Superior temporal gyrus (tissue), 1 donor: ENCODE measurements at regions not wholly inside any gene's neighbourhood (a gene's known extent, or its start where the extent isn't known, plus 50 kb on each side); places are given as distances from the start of the nearest gene placed in this dataset.
"Not testable (repeated sequence)": the region's sequence is repeated elsewhere in the genome, so short reads cannot be mapped to it uniquely, and the experiment has no call there.

Source experiments
- DNase-seq: peaks from one replicate; pipeline ENCODE4 v3.0.0-alpha.2; 2016; ENCODE audit errors: extremely low spot score

DNA sequence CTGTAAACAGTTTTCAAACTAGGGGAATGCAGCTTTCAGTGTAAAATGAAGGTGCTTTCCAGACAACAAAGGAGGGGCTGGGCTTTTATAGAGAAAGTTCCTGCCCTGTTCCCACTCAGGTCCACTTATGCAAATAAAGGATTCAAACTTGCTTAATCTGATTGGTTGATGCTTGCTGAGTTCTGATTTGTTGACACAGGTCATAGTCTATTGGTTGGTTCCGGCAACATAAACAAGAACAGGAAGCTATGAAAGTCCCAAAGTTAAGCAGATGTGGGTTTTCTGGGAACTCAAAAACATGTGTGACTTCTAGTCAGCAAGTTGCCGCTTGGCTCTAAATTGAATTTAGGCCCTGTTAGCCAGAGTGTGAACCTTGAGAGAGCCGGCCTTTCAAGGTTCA lies 194.2 kb upstream of the SVIL start:
- DNase-seq, result no peak

DNA sequence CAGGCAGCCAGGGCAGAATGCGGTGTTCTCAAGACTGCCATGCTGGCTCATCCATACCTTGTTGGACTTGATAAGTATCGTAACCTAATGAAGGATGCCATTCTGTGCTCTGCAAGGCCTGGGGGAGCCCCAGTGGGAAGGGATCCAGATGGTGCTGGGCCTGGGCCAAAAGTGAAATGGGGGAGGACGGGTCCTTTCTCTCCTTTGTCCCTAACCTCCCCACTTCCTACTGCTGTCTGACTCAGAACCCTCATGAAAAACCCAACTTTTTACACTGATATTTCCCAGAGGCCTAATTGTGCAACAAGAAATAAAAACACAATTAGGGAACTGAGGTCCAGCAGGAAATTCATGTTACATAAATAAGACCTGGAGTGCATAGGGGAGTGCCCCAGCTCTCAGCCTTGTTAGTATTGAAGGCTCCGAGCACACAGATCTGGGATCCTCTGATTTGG lies 193.7 kb upstream of the SVIL start:
- DNase-seq, result no peak

- no peak for DNase-seq
These were observed 192.7 kb upstream of the SVIL start for GRCh38 chr10:29827512-29827911.

DNA sequence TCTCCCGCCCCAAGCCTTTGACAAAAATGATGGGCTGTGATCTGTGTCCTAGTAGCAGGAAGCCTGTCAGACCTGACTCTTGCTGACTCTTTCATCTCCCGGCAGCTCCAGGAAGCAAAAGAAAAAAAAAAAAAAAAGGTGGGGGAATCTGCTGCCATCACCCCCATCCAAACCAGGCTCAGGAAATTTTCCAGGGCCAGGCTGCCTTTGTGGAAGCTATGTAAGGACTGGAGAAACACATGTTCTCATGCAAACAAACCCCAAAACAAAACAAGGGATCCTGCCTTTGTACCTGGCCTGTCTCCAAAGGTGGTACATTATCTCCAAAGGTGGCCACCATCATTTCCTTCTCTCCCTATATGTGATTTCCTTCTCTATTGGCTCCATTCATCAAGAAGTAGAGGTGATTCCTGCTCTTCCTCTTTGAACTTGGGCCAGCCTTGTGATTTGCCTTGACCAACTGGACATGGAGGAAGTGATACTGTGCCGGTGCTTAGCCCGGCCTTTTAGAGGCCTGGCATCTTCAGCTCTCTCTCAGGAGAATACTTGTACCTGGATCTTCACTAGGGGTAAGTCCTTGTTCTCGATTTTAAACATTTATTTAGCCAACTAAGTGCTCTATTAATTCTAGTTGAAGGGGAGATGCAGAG lies 192.2 kb upstream of the SVIL start:
- no peak for DNase-seq

DNA sequence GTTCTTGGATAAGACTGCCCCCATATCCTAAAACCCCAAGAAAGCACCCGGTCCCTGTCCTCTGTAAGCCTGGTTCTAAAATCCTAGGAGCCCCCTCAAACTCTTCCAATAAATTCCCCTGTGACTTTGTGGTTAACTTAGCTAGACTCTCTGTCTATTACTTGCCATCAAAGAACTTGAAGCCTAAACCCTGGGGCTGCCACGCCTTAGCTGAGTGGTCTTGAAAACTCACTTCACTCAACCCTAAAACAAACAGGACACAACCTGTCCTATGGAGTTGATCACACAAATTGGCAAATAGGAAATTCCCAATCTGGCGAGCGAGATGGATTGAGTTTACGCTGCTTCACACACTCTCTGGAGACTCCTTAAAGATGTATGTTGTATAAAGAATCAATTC lies 191.4 kb upstream of the SVIL start:
- no peak for DNase-seq

DNA sequence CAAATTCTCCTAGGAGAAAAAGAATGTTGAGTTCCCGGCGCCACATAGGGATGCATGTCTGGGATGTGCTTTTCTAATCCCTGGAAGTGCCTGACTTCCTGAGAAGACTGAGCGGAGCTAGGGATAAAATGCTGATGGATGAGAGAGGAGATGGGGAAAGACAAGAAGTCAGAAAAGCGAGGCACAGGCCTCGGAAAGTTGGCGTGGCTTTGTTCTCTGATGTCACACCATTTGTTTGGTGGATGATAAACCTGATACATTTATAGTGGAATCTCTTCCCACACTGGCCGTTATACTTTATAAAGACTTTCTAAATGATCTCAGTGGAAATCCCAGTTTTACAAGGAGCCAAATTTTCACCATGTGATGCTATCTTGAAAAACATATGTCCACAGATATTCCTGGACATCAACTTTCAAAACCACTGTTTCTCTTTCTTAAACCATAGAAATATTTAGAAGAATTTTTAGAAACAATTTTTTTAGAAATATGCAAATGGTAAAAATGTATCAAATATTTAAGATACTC lies 188.8 kb upstream of the SVIL start:
- no peak for DNase-seq

- DNase-seq, result no peak
These were observed 186.2 kb upstream of the SVIL start for GRCh38 chr10:29820890-29821461.

DNA sequence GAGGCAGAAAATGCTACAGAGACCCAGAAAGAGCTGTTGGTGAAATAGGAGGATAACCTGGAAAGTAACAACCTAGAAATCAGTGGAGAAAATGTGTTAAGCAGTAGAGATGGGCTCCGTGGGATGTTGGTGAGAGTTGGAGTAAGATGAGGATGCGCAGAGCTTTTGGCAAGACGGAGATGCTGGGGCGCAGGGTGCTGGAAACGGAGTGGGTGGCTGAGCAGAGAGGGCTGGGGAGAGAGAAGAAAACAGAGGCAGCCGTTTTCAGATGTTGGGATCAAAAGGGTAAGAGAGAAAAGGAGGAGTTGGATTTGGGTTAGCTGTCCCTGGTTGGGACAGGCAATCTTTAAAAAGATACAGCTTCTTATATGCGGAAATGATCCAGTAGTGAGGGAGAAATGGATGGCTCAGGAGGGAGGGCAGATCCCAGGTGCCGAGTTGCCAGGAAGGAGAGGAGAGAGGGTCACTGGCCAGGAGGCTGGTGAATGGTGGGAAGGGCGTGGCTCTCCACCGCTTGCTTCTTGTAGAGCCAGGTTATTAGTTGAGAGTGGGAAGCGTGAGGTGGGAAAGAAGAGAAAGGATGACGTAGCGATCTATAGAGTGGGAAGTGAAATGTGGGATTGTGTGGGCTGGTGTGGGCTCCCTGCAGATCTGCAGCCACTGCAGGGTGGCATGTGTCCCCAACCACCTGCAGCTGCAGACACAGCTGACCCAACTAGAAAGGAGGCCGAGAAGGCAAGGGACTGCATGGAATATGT lies 182.2 kb upstream of the SVIL start:
- DNase-seq, result no peak

GRCh38 chr10:29815572-29815971 lies 180.8 kb upstream of the SVIL start:
- no peak for DNase-seq

DNA sequence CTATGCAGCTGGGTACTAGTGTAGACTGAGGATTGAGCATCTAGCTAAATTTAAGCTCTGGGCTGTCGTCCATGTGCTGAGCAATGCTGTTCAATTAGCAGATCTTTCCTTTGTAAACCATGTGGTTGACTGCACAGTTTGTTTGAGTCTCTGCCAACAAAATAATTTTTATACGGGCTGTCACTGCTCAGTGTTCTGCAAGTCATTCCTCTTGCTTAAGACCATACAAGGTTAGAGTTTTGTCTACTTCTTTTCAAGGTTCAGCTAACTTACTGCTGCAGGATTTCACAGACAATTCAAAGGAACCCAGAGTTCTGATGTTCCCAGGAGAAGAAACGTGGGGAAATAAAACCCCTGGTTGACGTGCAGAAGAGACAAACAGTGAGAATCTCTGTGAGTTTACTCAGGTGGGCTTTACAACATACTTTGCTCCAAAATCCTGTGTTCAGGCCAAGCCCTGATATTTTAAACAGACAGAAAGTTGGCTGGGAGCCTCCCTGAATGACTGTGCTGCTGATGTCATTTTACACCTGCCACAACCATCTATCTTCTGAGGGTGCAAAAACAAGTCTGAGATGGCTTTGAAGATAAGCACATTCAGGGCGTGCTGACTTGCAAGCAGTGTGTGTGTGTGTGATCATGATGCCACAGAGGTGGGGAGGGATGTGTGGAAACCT lies 177.1 kb upstream of the SVIL start:
- peak; percentile 79 for DNase-seq

- no peak for DNase-seq
These were observed 176.0 kb upstream of the SVIL start for GRCh38 chr10:29810816-29811215.

GRCh38 chr10:29810231-29810630 lies 175.5 kb upstream of the SVIL start:
- DNase-seq, result not testable (repeated sequence)

DNA sequence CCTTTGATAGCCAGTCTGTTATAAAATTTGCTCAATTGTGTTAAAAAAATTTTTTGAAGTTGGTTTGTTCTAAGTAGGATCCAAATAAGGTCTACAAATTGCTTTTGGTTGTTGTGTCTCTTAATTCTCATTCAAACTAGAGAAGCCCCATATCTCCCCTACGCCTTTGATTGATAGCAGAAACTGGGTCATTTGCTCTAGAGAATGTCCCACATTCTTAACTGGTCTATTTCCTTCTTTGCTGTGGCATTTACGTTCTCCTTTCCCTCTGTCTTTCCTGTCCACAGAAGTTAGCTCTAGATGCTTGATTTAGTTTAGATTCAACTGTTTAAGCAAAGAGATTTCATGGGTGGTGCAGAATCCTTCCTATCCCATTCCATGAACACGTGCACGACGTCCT lies 174.6 kb upstream of the SVIL start:
- no peak for DNase-seq

DNA sequence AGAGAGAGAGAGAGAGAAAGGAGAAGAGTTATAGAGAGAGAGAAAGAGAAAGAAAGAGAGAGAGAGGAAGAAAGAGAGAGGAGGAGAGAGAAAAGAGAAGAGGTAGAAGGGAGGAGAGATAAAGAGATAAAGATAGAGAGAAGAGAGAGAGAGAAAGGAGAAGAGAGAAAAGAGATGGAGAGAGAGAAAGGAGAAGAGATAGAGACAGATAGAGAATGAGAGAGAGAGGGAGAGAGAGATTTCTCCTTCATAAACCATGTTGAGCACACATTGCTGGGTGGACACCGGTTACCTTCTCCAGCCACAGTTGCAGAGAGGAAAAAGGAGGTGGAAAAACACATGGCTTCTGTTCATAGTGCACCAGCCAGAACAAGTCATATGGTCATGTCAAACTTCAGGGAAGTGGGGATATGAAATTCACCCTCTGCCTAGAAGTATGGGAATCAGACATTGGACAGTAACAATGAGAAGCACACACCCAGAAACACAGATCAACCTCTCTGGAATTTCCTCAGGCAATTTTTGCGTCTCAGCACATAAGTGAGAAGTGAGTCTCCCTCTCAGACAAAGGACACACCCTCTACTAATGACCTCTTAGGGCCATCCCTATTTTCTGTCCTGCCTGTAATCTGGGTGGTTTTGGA lies 172.5 kb upstream of the SVIL start:
- no peak for DNase-seq

DNA sequence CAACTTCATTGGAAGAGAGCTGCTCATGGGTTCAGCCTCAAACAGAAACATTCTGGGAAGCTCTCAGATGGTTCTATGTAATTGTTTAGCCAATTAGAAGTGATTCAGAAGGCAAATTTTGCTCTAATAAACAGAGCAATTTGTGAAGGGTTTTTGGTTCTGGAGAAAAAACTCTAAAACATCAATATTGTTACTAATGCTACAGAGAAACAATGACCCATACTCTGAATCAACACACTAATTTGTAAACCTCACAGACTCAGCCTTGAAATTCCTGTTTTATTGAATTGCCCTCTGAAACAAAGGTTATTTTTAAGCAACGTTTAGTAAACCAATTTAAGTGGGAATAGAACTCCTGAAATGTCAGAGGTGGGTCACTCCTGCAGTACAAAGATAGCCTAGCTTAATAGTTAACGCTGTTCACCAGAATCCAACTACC lies 171.6 kb upstream of the SVIL start:
- DNase-seq, result no peak

DNA sequence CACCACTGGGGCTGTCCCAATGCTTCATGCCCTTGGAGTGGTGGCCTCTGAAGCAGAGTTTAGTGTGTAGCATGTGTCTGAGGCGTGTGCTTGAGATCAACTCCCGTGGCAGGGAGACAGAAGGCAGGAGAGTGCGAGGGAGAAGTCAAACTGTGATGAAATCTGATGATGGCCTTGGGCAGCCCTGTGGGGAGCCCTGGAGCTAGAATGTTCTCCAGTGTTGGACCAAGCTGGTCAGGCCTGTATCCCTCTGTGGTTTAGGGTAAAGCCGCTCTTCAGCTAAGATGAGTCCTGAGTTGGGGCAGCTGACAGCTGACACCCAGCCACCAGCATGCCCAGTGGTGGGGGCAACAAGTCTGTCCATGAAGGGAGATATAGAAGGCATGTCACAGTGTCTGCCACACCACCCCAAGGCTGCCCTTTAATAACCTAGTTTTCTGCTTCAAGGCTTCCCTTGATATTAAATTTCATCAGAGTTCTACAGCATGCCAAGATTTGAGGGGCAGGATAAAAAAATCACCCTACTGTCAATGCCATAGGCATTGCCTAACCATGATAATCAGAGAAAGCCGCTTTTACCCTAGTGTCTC lies 170.5 kb upstream of the SVIL start:
- no peak for DNase-seq

GRCh38 chr10:29804025-29804852 lies 169.5 kb upstream of the SVIL start:
- DNase-seq, result no peak

GRCh38 chr10:29802171-29802570 lies 167.4 kb upstream of the SVIL start:
- DNase-seq, result no peak

GRCh38 chr10:29798921-29799690 lies 164.3 kb upstream of the SVIL start:
- no peak for DNase-seq

DNA sequence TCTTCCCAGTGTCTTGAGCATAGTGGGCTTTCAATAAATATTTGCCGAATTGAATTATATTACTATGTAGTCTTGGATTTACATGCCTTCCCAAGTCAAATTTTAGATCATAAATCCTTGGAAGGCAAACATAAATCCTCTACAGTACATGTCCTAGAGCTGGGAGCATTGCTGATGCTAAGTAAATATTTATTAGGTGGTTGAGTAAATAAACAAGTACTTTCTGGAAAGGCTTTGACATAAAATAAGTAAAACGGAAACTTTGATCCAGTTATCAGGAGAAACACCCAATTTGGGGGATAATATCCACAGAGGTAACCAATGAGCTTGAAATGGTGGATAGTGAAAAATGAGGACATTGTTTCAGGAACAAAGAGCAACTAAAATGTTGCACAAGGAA lies 162.8 kb upstream of the SVIL start:
- DNase-seq, result no peak
